WTC11 (cell line): ENCODE measurements at regions not wholly inside any gene's neighbourhood (a gene's known extent, or its start where the extent isn't known, plus 50 kb on each side); places are given as distances from the start of the nearest gene placed in this dataset.

Experiments
- ATAC-seq: fragments of 200-7000 bp; cut with Tn5 transposase; 2 replicates; pipeline ENCODE4 v1.10.0; 2021; ENCODE audit warnings: mild to moderate bottlenecking, moderate library complexity
- CTCF ChIA-PET: fragments of 300-600 bp; sonication (Branson Sonifier 250); formaldehyde crosslinking; loops from one replicate; lab custom pipeline; 2021; ENCODE audit warnings: antibody characterized with exemption; lab: Charles Lee
- POLR2A ChIA-PET: fragments of 350-600 bp; sonication (Branson Sonifier 250); formaldehyde crosslinking; loops from one replicate; lab custom pipeline; 2021; ENCODE audit warnings: antibody characterized with exemption; lab: Charles Lee
- DNase-seq: peaks from one replicate; pipeline ENCODE4 v3.0.0; 2021; ENCODE audit warnings: low spot score
- H3K27ac Mint-ChIP-seq: 2 replicates; pipeline ENCODE4 v1.8.0; 2021; ENCODE audit warnings: mixed read lengths
- H3K27me3 Mint-ChIP-seq: 2 replicates; pipeline ENCODE4 v1.8.0; 2021; ENCODE audit warnings: low read depth, mild to moderate bottlenecking, moderate library complexity, mixed read lengths
- H3K36me3 Mint-ChIP-seq: 2 replicates; pipeline ENCODE4 v1.8.0; 2021; ENCODE audit warnings: mixed read lengths
- H3K4me1 Mint-ChIP-seq: 2 replicates; pipeline ENCODE4 v1.8.0; 2022; ENCODE audit warnings: mixed read lengths
- H3K4me3 Mint-ChIP-seq: 2 replicates; pipeline ENCODE4 v1.8.0; 2021; ENCODE audit warnings: mild to moderate bottlenecking, moderate library complexity, mixed read lengths
- H3K9me3 Mint-ChIP-seq: 2 replicates; pipeline ENCODE4 v1.8.0; 2021; ENCODE audit warnings: mixed read lengths
- CTCF ChIP-seq: fragments of 200-600 bp; IDR thresholded peaks from 2 replicates; pipeline ENCODE4 v1.8.0; 2022; ENCODE audit warnings: antibody characterized with exemption
- EMX1 ChIP-seq: fragments of 250-450 bp; sonication (Bioruptor Pico); IDR thresholded peaks from 2 replicates; pipeline ENCODE4 v1.8.0; 2021; ENCODE audit warnings: mild to moderate bottlenecking
- FOXJ3 ChIP-seq: sonication (generic); formaldehyde crosslinking; IDR thresholded peaks from 2 replicates; pipeline ENCODE4 v1.9.0; 2021; ENCODE audit warnings: missing genetic modification reagents, mild to moderate bottlenecking, borderline replicate concordance
- FOXP4 ChIP-seq: sonication (generic); formaldehyde crosslinking; IDR thresholded peaks from 2 replicates; pipeline ENCODE4 v1.8.0; 2022; ENCODE audit warnings: mild to moderate bottlenecking, missing genetic modification reagents
- NFATC4 ChIP-seq: fragments of 250-450 bp; sonication (Bioruptor Pico); IDR thresholded peaks from 2 replicates; pipeline ENCODE4 v1.9.0; 2021; ENCODE audit warnings: mild to moderate bottlenecking
- NR3C1 ChIP-seq: sonication (generic); formaldehyde crosslinking; conservative IDR thresholded peaks from 2 replicates; pipeline ENCODE4 v1.8.1; 2023; ENCODE audit warnings: low read depth, mild to moderate bottlenecking, missing genetic modification reagents
- PRRX2 ChIP-seq: fragments of 250-450 bp; sonication (Bioruptor Pico); IDR thresholded peaks from 2 replicates; pipeline ENCODE4 v1.8.0; 2021; ENCODE audit warnings: mild to moderate bottlenecking
- SP1 ChIP-seq: sonication (generic); formaldehyde crosslinking; conservative IDR thresholded peaks from 2 replicates; pipeline ENCODE4 v1.8.1; 2022; ENCODE audit warnings: missing genetic modification reagents
- TEAD1 ChIP-seq: sonication (generic); formaldehyde crosslinking; IDR thresholded peaks from 2 replicates; pipeline ENCODE4 v1.8.0; 2022; ENCODE audit warnings: mild to moderate bottlenecking, missing genetic modification reagents
- TP53 ChIP-seq: sonication (generic); formaldehyde crosslinking; IDR thresholded peaks from 2 replicates; pipeline ENCODE4 v1.8.1; 2023; ENCODE audit warnings: mild to moderate bottlenecking, missing genetic modification reagents
- USF2 ChIP-seq: sonication (generic); formaldehyde crosslinking; IDR thresholded peaks from 2 replicates; pipeline ENCODE4 v1.8.1; 2023; ENCODE audit warnings: mild to moderate bottlenecking, missing genetic modification reagents, moderate library complexity
- ZBTB21 ChIP-seq: sonication (generic); formaldehyde crosslinking; IDR thresholded peaks from 2 replicates; pipeline ENCODE4 v1.8.1; 2023; ENCODE audit warnings: mild to moderate bottlenecking, missing genetic modification reagents, borderline replicate concordance
- ZNF138 ChIP-seq: sonication (generic); formaldehyde crosslinking; conservative IDR thresholded peaks from 2 replicates; pipeline ENCODE4 v1.8.1; 2022; ENCODE audit warnings: mild to moderate bottlenecking, moderate library complexity, missing genetic modification reagents
- ZNF232 ChIP-seq: sonication (generic); formaldehyde crosslinking; IDR thresholded peaks from 2 replicates; pipeline ENCODE4 v1.8.0; 2022; ENCODE audit warnings: mild to moderate bottlenecking, missing genetic modification reagents
- ZNF263 ChIP-seq: sonication (generic); formaldehyde crosslinking; IDR thresholded peaks from 2 replicates; pipeline ENCODE4 v1.8.1; 2022; ENCODE audit warnings: low read depth, mild to moderate bottlenecking, moderate library complexity, missing genetic modification reagents
- ZNF396 ChIP-seq: fragments of 250-450 bp; sonication (Bioruptor Pico); IDR thresholded peaks from 2 replicates; pipeline ENCODE4 v1.8.0; 2021; ENCODE audit warnings: mild to moderate bottlenecking, moderate library complexity, borderline replicate concordance
- ZNF512 ChIP-seq: sonication (generic); formaldehyde crosslinking; IDR thresholded peaks from 2 replicates; pipeline ENCODE4 v1.8.1; 2022; ENCODE audit warnings: missing genetic modification reagents, borderline replicate concordance
- ZNF532 ChIP-seq: fragments of 250-450 bp; sonication (Bioruptor Pico); IDR thresholded peaks from 2 replicates; pipeline ENCODE4 v1.9.0; 2021; ENCODE audit warnings: mild to moderate bottlenecking, borderline replicate concordance
- ZNF671 ChIP-seq: fragments of 250-450 bp; sonication (Bioruptor Pico); IDR thresholded peaks from 2 replicates; pipeline ENCODE4 v1.8.0; 2021; ENCODE audit warnings: mild to moderate bottlenecking

- Mint-ChIP-seq H3K4me3 (no peak overlapping the region), H3K36me3 (no peaks in the 10 kb centered on the region), H3K4me1 (peaks cover 4% of the 10 kb centered on the region; the same call in 1 of the 2 replicates), H3K9me3 (peaks cover 13% of the 10 kb centered on the region), H3K27me3 (peaks cover 4% of the 10 kb centered on the region), H3K27ac (no peak overlapping the region)
- CTCF ChIA-PET = interaction anchor here (1.0 kb wide), 1 partner anchor 21 kb away, joined by 4 read pairs; no protein-coding TSS in a partner anchor
- ATAC-seq = no peak
- DNase-seq = no peak
- POLR2A ChIA-PET = no interaction called here
- TF ChIP-seq EMX1 (no peak), FOXP4 (CRISPR knock-in tag) (no peak), ZNF138 (CRISPR knock-in tag) (no peak), ZNF396 (CRISPR knock-in tag) (no peak), ZNF532 (CRISPR knock-in tag) (no peak), ZNF512 (CRISPR knock-in tag) (no peak), ZNF263 (no peak), ZNF671 (CRISPR knock-in tag) (no peak), ZNF232 (CRISPR knock-in tag) (no peak), TEAD1 (CRISPR knock-in tag) (no peak), CTCF (no peak), TP53 (CRISPR knock-in tag) (no peak), NFATC4 (CRISPR knock-in tag) (no peak), NR3C1 (CRISPR knock-in tag) (no peak), ZBTB21 (CRISPR knock-in tag) (no peak), PRRX2 (no peak), USF2 (CRISPR knock-in tag) (no peak), SP1 (no peak), FOXJ3 (no peak)
These were observed 54.0 kb upstream of the CSF3R start for GRCh38 chr1:36536727-36537126.
